ENCODE measurements at regions not wholly inside any gene's neighbourhood (a gene's known extent, or its start where the extent isn't known, plus 50 kb on each side); places are given as distances from the start of the nearest gene placed in this dataset.

- TF ChIP-seq ELF1 (IDR thresholded peaks at IDR 0.05): no peak
- TF ChIP-seq GABPA (IDR thresholded peaks at IDR 0.05; ENCODE audit: low read depth): no peak
- TF ChIP-seq TAF1 (IDR thresholded peaks at IDR 0.05; ENCODE audit: borderline replicate concordance, low read depth, low read length): no peak
- TF ChIP-seq GATA2 (CRISPR knock-in tag; IDR thresholded peaks at IDR 0.05): no peak
- TF ChIP-seq RCOR1 (IDR thresholded peaks at IDR 0.05; ENCODE audit: low read length): no peak
- no peak for TF ChIP-seq EP300 (IDR thresholded peaks at IDR 0.05; ENCODE audit: borderline replicate concordance in 1 of 2, low read depth in 1 of 2, low read length in 1 of 2)
- TF ChIP-seq, protein P1, sequence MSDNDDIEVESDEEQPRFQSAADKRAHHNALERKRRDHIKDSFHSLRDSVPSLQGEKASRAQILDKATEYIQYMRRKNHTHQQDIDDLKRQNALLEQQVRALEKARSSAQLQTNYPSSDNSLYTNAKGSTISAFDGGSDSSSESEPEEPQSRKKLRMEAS (IDR thresholded peaks at IDR 0.05; ENCODE audit: low read depth): no peak
- TF ChIP-seq RFX5 (IDR thresholded peaks at IDR 0.05; ENCODE audit: low read length): no peak
- TF ChIP-seq RAD21 (IDR thresholded peaks at IDR 0.05; ENCODE audit: low read length): no peak
- TF ChIP-seq RXRA (IDR thresholded peaks at IDR 0.05; ENCODE audit: borderline replicate concordance, low read depth): no peak
- no peak for TF ChIP-seq FOXJ3 (CRISPR knock-in tag; IDR thresholded peaks at IDR 0.05)
- no peak for TF ChIP-seq PBX3 (IDR thresholded peaks at IDR 0.05)
- TF ChIP-seq JUND (IDR thresholded peaks at IDR 0.05): no peak
- no peak for TF ChIP-seq POLR2AphosphoS5 (IDR thresholded peaks at IDR 0.05; ENCODE audit: low read depth, low read length)
- TF ChIP-seq, protein P2, sequence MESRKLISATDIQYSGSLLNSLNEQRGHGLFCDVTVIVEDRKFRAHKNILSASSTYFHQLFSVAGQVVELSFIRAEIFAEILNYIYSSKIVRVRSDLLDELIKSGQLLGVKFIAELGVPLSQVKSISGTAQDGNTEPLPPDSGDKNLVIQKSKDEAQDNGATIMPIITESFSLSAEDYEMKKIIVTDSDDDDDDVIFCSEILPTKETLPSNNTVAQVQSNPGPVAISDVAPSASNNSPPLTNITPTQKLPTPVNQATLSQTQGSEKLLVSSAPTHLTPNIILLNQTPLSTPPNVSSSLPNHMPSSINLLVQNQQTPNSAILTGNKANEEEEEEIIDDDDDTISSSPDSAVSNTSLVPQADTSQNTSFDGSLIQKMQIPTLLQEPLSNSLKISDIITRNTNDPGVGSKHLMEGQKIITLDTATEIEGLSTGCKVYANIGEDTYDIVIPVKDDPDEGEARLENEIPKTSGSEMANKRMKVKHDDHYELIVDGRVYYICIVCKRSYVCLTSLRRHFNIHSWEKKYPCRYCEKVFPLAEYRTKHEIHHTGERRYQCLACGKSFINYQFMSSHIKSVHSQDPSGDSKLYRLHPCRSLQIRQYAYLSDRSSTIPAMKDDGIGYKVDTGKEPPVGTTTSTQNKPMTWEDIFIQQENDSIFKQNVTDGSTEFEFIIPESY (IDR thresholded peaks at IDR 0.05; ENCODE audit: borderline replicate concordance, low read depth): no peak
- TF ChIP-seq FOXM1 (IDR thresholded peaks at IDR 0.05; ENCODE audit: low read depth): no peak
- no peak for TF ChIP-seq SMC3 (IDR thresholded peaks at IDR 0.05; ENCODE audit: low read depth, low read length)
- TF ChIP-seq, protein P3, sequence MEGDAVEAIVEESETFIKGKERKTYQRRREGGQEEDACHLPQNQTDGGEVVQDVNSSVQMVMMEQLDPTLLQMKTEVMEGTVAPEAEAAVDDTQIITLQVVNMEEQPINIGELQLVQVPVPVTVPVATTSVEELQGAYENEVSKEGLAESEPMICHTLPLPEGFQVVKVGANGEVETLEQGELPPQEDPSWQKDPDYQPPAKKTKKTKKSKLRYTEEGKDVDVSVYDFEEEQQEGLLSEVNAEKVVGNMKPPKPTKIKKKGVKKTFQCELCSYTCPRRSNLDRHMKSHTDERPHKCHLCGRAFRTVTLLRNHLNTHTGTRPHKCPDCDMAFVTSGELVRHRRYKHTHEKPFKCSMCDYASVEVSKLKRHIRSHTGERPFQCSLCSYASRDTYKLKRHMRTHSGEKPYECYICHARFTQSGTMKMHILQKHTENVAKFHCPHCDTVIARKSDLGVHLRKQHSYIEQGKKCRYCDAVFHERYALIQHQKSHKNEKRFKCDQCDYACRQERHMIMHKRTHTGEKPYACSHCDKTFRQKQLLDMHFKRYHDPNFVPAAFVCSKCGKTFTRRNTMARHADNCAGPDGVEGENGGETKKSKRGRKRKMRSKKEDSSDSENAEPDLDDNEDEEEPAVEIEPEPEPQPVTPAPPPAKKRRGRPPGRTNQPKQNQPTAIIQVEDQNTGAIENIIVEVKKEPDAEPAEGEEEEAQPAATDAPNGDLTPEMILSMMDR (IDR thresholded peaks at IDR 0.05): no peak
- TF ChIP-seq YY1 (IDR thresholded peaks at IDR 0.05; ENCODE audit: low read depth): no peak
- no peak for TF ChIP-seq TEAD4 (IDR thresholded peaks at IDR 0.05; ENCODE audit: borderline replicate concordance, insufficient read depth)
- Histone ChIP-seq H3K79me2 (ENCODE audit: insufficient read depth) (no peaks in the 10 kb centered on the region), H3K27me3 (ENCODE audit: insufficient read depth) (no peaks in the 10 kb centered on the region), H3K9me3 (no peaks in the 10 kb centered on the region), H3K27ac (ENCODE audit: low read depth in 2 of 2, low read length in 1 of 2) (peak overlapping the region in 1 of 2 experiments; percentile 33; a peak in 2 of 4 replicates), H3K9me2 (no peaks in the 10 kb centered on the region), H3K36me3 (replicated peaks in 1 of 2; ENCODE audit: control insufficient read depth in 1 of 2, insufficient read depth in 2 of 2, low read length in 1 of 2) (no peaks in the 10 kb centered on the region), H3K9ac (no peak overlapping the region), H3F3A (replicated peaks; ENCODE audit: insufficient read depth) (peaks cover 16% of the 10 kb centered on the region), H3K4me2 (no peak overlapping the region), H3K4me3 (ENCODE audit: low read depth in 2 of 2, low read length in 1 of 2) (no peak overlapping the region), H3K4me1 (ENCODE audit: control insufficient read depth in 1 of 2, insufficient read depth in 2 of 2, low read depth in 1 of 2, low read length in 1 of 2) (peaks cover 4 to 5% of the 10 kb centered on the region in 2 experiments; a peak in 2 of 4 replicates), H4K20me1 (ENCODE audit: insufficient read depth) (no peaks in the 10 kb centered on the region), H2AFZ (ENCODE audit: low read depth) (no peak overlapping the region)
- 94% methylated on average over 2 of the region's 2 CpGs for WGBS (ENCODE audit: low lambda C conversion rate)
- ChIA-PET POLR2A (no interaction called here), CTCF (interaction anchor here (1.5 kb wide), 1 partner anchor 255 kb away, joined by 5 read pairs; no protein-coding TSS in a partner anchor)
- no peak for DNase-seq
These were observed 206.3 kb upstream of the CD96 start for GRCh38 chr3:111335512-111336303.
